ENCODE measurements at regions not wholly inside any gene's neighbourhood (a gene's known extent, or its start where the extent isn't known, plus 50 kb on each side); places are given as distances from the start of the nearest gene placed in this dataset.

DNA sequence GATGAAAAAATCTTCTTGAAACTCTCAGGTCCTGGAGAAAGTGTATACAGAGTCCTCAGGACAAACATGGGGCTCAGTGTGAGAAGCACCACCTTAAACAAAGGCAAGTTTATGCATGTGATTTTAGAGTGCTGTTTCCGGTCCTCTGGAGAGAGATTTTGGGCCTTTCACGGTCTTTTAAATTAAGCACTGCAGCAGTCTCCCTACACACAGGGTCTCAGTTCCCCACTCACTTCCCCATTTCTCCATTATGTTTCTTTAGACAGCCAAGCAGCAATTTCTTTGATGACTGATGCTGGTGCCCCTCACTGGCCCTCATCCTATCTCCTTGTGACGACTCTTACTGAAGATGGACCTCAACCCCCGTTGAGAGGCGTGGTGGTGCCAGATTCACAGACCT lies 220.2 kb upstream of the CLINT1 start:
- no peak for DNase-seq (ENCODE audit: low read depth in 4 of 4, low spot score in 1 of 4)

DNA sequence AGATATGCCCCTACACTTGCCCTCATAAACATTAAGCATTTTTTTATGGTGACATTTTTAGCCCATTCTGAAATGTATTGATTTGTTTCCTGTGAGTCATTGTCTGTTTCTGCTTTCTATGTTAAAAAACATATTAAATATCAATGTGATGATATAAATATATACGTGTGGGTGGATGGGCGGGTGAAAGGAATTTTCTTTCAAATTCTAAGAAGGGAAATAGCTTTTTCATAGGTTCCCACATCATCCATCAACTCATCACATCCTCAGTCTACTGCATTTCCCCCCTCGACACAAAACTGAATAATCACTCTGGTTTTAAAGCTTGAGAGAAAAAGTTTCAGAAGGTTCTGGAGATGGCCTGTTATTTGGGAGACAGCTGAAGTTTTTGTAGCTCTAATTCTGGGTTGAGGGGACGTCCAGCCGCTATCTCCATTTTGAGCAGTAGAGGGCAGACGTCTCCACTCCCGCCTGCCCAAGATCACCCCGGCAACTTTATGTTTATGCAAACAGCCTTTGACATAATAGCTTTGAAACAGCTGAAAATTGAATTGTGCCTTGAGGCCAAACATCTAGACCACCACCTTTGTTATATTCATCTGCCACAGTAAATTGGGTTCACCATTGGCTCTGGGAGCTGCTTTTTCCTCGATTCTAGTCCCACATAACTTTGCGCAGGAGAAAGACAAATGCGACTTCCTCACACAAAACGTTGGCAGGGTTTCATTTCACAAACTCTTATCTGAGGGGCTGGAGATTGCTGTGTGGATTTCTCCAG lies 216.2 kb upstream of the CLINT1 start:
- peak; percentile 1 to 27 (median 5) for DNase-seq (ENCODE audit: low read depth in 4 of 4, low spot score in 1 of 4)

GRCh38 chr5:158074597-158074991 lies 215.6 kb upstream of the CLINT1 start:
- no peak for DNase-seq (ENCODE audit: low read depth in 4 of 4, low spot score in 1 of 4)

- DNase-seq (ENCODE audit: low read depth in 4 of 4, low spot score in 1 of 4) = no peak
These were observed 211.9 kb upstream of the CLINT1 start for GRCh38 chr5:158070859-158071258.

DNA sequence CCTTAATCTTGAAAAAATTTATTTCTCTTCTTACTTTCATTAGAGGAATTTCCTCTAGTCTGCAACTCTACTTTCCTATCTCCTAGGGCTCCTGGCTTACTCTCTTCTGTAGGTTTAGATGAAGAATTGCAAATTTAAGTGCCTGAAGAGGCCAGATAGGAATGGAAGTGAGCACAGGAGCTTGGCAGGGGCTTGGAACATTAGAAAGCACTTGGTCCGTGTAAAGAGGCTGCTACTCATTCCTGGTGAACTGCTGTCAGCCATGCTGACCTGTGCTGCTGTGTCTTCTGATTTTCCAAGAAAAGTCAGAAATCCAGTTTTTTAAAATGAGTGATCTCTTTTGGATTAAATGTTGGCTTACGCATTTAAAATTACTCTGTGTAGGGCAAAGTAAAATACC lies 210.9 kb upstream of the CLINT1 start:
- DNase-seq (ENCODE audit: low read depth in 4 of 4, low spot score in 1 of 4) = no peak

GRCh38 chr5:158068964-158069363 lies 210.0 kb upstream of the CLINT1 start:
- DNase-seq (ENCODE audit: low read depth in 4 of 4, low spot score in 1 of 4) = no peak

GRCh38 chr5:158066076-158066475 lies 207.1 kb upstream of the CLINT1 start:
- no peak for DNase-seq (ENCODE audit: low read depth in 4 of 4, low spot score in 1 of 4)

DNA sequence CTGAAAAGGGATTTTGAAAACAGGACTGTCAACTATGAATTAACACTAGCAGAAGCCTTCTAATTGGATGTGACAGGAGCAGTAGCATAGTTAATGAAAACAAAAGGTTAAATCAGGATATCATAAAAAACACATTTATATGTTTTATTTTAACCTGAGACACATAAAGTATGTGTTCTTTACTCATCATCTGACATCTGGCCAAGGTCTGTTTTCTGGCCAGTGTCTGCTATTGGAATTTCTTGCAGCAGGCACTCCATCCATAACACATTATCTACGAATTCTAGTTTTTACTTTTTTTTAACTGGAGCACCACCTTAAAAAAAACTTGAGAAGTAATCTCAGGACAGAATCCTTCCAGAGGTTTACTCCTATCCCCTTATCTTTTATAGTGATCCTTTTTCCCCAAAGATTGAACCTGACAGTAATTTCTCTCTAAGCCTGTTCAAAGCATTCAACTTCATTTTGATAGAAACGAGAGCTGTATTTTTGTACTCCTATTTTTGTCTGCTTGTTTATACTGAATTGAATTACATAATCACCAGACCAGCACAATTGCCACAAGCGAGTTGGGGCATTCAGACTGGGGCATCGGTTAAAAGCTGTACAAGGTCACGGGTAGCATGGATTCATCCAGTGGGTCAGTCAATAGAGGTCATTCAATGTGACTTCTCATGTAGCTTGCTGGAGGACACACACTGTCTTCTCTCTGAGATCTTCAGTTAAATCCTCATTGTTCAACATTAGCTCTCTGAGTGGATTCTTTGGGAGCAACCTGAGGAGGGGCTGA lies 205.6 kb upstream of the CLINT1 start:
- no peak for DNase-seq (ENCODE audit: low read depth in 4 of 4, low spot score in 1 of 4)

- DNase-seq (ENCODE audit: low read depth in 4 of 4, low spot score in 1 of 4) = no peak
These were observed 204.1 kb upstream of the CLINT1 start for GRCh38 chr5:158063052-158063451.

- no peak for DNase-seq (ENCODE audit: low read depth in 4 of 4, low spot score in 1 of 4)
These were observed 202.5 kb upstream of the CLINT1 start for GRCh38 chr5:158061451-158061850.

- DNase-seq (ENCODE audit: low read depth in 4 of 4, low spot score in 1 of 4) = no peak
These were observed 201.3 kb upstream of the CLINT1 start for GRCh38 chr5:158060212-158060611.

DNA sequence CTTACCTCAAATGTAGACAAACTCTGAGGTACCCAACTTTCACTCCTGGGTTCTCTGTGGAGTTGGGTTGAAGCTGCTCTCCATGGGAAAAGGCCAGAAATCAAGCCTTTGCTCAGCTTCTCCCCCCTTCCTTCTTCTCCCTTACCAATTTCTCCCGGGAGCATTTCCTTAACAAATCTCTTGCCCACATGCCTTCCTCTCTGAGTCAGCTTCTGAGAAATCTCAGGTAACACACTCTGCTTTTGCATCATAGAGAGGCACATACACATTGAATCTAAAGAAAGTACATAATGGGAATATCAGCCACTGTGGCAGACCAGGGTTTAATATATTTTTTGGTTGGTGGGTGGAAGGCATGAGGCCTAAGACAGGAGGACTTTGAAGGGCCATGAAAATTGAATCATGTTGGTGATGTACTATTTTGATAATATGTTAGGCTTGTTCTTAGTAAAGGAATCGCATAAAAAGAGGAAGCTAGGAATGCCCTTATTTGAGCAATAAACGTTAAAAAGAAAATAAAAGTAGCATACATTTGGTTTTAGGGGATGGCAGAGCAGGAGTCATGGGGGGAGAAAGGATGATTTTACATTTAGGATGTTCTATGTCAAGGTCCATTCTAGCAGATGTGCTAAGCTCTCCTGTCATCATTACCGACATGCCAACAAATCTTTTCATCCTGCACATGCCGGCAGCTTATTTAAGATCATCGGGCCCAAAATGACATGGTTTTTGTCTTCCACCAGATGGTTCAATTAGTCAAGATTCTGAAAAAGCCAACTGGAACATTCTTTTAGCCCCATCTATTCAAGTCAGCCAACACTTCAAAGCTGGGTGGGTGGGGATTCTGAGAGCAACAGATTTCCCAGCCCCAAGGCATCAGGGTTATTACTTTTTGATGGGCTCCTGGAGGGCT lies 199.5 kb upstream of the CLINT1 start:
- no peak for DNase-seq (ENCODE audit: low read depth in 4 of 4, low spot score in 1 of 4)

GRCh38 chr5:158056130-158056825 lies 197.3 kb upstream of the CLINT1 start:
- no peak for DNase-seq (ENCODE audit: low read depth in 4 of 4, low spot score in 1 of 4)

DNA sequence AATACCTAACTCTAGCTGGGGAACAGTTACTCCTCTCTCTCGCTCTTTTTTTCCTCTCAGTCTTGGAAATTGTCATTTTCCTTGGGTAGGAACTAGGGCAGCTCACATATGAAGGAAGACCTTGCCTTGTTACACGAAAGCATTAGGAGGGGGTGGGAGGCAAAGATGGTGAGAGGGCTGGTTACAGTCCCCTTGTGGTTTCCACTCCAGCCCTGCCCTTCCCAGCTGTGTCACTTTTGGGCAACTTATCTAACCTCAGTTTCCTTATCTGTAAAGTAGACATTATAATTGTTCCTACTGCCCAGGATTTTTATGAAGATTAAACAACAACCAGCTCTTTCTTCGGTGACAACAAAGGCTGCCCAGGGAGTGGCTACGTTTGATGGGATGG lies 196.2 kb upstream of the CLINT1 start:
- DNase-seq (ENCODE audit: low read depth in 4 of 4, low spot score in 1 of 4) = no peak

DNA sequence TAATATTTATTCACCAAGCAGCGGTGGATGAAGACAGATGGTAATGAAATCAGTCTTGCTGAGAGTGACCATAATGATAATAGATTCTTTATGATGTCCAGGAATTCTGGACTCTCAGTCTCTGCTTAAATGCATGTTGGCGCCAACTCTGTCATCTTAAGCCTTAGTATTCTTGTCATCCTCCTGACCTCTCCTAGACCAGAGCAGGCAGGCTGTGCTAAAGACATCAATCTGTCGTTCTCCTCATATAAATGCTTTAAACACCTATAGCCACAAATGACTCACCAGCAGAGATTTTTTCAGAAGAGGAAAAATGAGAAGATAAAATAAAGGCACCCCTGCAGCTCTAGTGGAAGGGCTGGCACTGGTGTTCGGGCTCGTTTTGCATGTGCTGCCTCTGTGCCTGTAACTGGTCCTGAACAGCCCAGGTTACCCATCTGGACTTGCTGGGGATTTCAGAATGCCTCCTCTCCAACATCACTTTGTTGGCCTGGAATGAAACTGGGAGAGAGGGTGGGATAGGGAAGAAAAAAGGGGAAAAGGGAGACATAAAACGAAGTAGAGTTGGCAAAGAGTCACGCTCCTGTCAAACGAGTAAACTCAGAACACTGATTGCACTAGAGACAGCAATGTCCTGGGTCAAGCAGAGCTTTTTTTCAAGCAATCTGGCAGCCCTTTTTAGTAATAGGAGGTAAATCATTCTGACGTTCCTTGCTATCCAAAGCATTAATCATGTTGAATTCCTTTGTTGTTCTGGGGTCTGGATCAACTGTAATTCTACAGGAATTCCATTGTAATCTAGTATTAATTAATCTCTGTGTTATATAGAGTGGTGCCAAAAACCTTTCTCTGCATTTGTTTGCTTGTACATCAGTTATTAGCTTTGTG lies 195.5 kb upstream of the CLINT1 start:
- no peak for DNase-seq (ENCODE audit: low read depth in 4 of 4, low spot score in 1 of 4)

- DNase-seq (ENCODE audit: low read depth in 4 of 4, low spot score in 1 of 4) = no peak
These were observed 192.1 kb upstream of the CLINT1 start for GRCh38 chr5:158051036-158051435.

- DNase-seq (ENCODE audit: low read depth in 4 of 4, low spot score in 1 of 4) = no peak
These were observed 191.5 kb upstream of the CLINT1 start for GRCh38 chr5:158050421-158050820.

DNA sequence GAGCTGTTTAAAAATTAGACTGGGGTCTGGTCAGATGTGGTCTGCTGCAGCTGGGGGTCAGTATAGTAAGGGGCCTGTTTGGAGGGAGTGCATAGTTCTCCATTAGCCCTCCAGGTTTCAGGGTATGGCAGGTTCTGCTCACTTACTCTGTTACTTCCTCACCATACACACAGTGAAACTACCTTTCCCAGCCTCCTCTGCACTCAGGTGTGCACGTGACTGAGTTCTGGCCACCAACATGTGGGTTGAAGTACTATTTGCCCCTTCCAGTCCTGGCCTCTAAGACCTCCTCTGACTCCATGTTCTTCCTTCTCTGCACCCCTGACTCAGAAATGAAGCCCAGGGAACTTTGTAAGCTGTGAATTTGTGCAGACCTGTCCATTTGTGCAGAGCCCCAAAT lies 190.5 kb upstream of the CLINT1 start:
- no peak for DNase-seq (ENCODE audit: low read depth in 4 of 4, low spot score in 1 of 4)

GRCh38 chr5:158045696-158046095 lies 186.8 kb upstream of the CLINT1 start:
- DNase-seq (ENCODE audit: low read depth in 4 of 4, low spot score in 1 of 4) = no peak

DNA sequence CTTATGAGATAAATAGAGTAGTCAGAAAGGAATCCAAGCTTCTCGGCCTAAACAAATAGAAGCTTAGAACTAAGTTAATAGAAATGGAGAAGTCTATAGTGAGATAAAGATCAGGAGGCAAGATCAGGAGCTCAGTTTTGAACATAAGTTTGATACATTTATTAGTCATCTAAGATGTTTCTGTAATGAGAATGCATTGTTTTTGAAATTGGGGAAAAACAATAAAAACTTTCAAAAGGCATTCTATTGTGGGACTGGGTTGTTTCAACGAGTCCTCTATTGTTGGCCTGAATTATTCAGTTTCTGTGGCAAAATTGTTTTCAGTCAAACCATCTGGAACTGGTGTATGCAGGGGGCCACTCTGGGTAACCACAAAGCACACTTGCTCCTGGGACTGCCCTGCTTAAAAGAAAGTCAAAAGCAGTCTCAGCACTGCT lies 181.0 kb upstream of the CLINT1 start:
- DNase-seq (ENCODE audit: low read depth in 4 of 4, low spot score in 1 of 4) = no peak

Measured in stimulated activated CD4-positive, alpha-beta T cell treated with anti-CD3 and anti-CD28 coated beads, Interleukin-1b, Interleukin-23, amount 100 ng/mL, for 24 hours (primary cell).